NB4 (cell line): ENCODE measurements at regions not wholly inside any gene's neighbourhood (a gene's known extent, or its start where the extent isn't known, plus 50 kb on each side); places are given as distances from the start of the nearest gene placed in this dataset.

ENCODE experiments used
- CTCF ChIP-seq: IDR thresholded peaks from one replicate; pipeline ENCODE4 v1.5.1; 2012; ENCODE audit warnings: low read depth, low read length
- MAX ChIP-seq: IDR thresholded peaks from 2 replicates; pipeline ENCODE4 v1.6.1; 2011; ENCODE audit warnings: low read depth, low read length
- MYC ChIP-seq: IDR thresholded peaks from 2 replicates; pipeline ENCODE4 v1.6.1; 2011; ENCODE audit warnings: low read depth, low read length
- POLR2A ChIP-seq: IDR thresholded peaks from 2 replicates; pipeline ENCODE4 v1.6.1; 2011; ENCODE audit warnings: mild to moderate bottlenecking; ENCODE audit not compliant: insufficient read length; ENCODE audit errors: extremely low read depth

- TF ChIP-seq CTCF, result no peak
- TF ChIP-seq POLR2A, result no peak
- no peak for TF ChIP-seq MAX
- TF ChIP-seq MYC, result no peak
Observed at GRCh38 chr1:232267837-232268598, 361.9 kb downstream of the SIPA1L2 start.
